Left lung (tissue), 4 donors: ENCODE measurements at regions not wholly inside any gene's neighbourhood (a gene's known extent, or its start where the extent isn't known, plus 50 kb on each side); places are given as distances from the start of the nearest gene placed in this dataset.

ENCODE experiments used
- ATAC-seq: fragments of 200-7000 bp; cut with Tn5 transposase; one replicate; pipeline ENCODE4 v1.9.1; 2020; ENCODE audit warnings: moderate library complexity
- DNase-seq, 4 donors: peaks; one replicate each; pipeline ENCODE4 v3.0.0-alpha.2; 2013 to 2020
- H3K27ac ChIP-seq, 2 donors: fragments of 200-600 bp; sonication (generic) in 1 of 2; one replicate each; pipeline versions ENCODE4 v1.5.0 to v1.8.0; 2020 to 2021
- H3K27me3 ChIP-seq, 2 donors: fragments of 200-600 bp; sonication (generic) in 1 of 2; one replicate each; pipeline versions ENCODE4 v1.5.0 to v1.8.0; 2020 to 2021
- H3K36me3 ChIP-seq, 2 donors: fragments of 200-600 bp; sonication (generic) in 1 of 2; one replicate each; pipeline versions ENCODE4 v1.5.0 to v1.8.0; 2020 to 2021
- H3K4me1 ChIP-seq, 2 donors: fragments of 200-600 bp; one replicate each; pipeline ENCODE4 v1.8.0; 2021
- H3K4me3 ChIP-seq, 2 donors: fragments of 200-600 bp; sonication (generic) in 1 of 2; one replicate each; pipeline versions ENCODE4 v1.5.0 to v1.8.0; 2020 to 2021; ENCODE audit warnings: mild to moderate bottlenecking in 1 of 2
- H3K9me3 ChIP-seq, 2 donors: fragments of 200-600 bp; sonication (generic) in 1 of 2; one replicate each; pipeline versions ENCODE4 v1.5.0 to v1.8.0; 2020 to 2021
- intact Hi-C, 2 donors: fragments of 100-400 bp; cut with DNase I; formaldehyde crosslinking; loops; one replicate each; pipeline versions ENCODE4 v1.11.2 to v1.14.2; 2022
- TF ChIP-seq, protein P1 (sequence below), 2 donors: fragments of 200-600 bp; sonication (generic) in 1 of 2; IDR thresholded peaks; one replicate each; pipeline versions ENCODE4 v1.5.0 to v1.8.0; 2021; ENCODE audit warnings: antibody characterized with exemption in 2 of 2
- donor health status: DM: no; HTN: yes; CAD: no.
- donor health status: DM: no; HTN: no; CAD: no.

DNA sequence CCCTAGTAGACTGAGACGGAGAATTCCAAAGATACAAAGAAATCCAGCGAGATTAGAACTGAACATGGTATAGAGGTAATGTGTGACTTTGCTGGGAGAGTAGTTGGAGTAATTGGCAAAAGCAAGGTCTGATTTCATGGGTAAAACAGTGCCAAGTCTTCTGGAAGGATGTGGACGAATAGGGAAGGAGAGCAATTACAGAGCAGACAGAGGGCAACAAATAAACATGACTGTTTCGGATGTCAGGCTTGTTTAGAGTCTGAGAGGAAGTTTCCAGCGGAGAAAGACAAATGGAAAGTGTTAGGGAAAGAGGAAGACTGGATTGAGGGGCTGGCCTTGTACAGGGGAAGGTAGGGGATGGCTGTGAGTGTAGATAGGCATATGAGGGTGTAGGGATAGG is 190.4 kb upstream of the ADRA1D start:
- H3K4me1 ChIP-seq, result no peaks in the 10 kb centered on the region
- no peaks in the 10 kb centered on the region for H3K9me3 ChIP-seq
- DNase-seq, result no peak
- no peak for ATAC-seq
- no peaks in the 10 kb centered on the region for H3K27me3 ChIP-seq
- intact Hi-C loops, result no loop called here
- TF ChIP-seq, protein P1, sequence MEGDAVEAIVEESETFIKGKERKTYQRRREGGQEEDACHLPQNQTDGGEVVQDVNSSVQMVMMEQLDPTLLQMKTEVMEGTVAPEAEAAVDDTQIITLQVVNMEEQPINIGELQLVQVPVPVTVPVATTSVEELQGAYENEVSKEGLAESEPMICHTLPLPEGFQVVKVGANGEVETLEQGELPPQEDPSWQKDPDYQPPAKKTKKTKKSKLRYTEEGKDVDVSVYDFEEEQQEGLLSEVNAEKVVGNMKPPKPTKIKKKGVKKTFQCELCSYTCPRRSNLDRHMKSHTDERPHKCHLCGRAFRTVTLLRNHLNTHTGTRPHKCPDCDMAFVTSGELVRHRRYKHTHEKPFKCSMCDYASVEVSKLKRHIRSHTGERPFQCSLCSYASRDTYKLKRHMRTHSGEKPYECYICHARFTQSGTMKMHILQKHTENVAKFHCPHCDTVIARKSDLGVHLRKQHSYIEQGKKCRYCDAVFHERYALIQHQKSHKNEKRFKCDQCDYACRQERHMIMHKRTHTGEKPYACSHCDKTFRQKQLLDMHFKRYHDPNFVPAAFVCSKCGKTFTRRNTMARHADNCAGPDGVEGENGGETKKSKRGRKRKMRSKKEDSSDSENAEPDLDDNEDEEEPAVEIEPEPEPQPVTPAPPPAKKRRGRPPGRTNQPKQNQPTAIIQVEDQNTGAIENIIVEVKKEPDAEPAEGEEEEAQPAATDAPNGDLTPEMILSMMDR (IDR thresholded peaks at IDR 0.05), result no peak
- no peak overlapping the region for H3K27ac ChIP-seq
- no peaks in the 10 kb centered on the region for H3K36me3 ChIP-seq
- no peak overlapping the region for H3K4me3 ChIP-seq

DNA sequence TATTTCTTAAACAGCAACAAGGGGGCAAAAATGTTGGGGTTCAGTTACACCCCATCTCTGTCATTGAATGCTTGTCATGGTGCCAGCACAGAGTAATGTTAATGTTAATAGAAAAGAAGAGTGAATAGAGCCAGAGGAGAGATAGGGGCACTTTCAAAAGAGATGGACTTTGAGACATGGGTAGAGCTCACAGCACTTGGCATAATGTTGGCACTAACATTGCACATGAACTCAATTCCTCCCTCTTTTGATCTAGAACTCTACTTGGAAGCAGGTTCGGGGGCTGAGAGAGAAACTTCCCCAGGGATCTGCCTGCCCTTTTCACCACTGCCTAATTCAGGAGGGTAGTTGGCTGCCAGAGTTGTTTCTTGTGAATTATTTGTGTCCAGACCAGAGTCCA is 188.0 kb upstream of the ADRA1D start:
- Histone ChIP-seq H3K27me3 (no peaks in the 10 kb centered on the region), H3K4me1 (no peaks in the 10 kb centered on the region), H3K4me3 (no peak overlapping the region), H3K27ac (no peak overlapping the region), H3K9me3 (no peaks in the 10 kb centered on the region), H3K36me3 (no peaks in the 10 kb centered on the region)
- ATAC-seq (no peak), DNase-seq (no peak)
- intact Hi-C loops, result no loop called here
- TF ChIP-seq, protein P1 (IDR thresholded peaks at IDR 0.05), result no peak

DNA sequence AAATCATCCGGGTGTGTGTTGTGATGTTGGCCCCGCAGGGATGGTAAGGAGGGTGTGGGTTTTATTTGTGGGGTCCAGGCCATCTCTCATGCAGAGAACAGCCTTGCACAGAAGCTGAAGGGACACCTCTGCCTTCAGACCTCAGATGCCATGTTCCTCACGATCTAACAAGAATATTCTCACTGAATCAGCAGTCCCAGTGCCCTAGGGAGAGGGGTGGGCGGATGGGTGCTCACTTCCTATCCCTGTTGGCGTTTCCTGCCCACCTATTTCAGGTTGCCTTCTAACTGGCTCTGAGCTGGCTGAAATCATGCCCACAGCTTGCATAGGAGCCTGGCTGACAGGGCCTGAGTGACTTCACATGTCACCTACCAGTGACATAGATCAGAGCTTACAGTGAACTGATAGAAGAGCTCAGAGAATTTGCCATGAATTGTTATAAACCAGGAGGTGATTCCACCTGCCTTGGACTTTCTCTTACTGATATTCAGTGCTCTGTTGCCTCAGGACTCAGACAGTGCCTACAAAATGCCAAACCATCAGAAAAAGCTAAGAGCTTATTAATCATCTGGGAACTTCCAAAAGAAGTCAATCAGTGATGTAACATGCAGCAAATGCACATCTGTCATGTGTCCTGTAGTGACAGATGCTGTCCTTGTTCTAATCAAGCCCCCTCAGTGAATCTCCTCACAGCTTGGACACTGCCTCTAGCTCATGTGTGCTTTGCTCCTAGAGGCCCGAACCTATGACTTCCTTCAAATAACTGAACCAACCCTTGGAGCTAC is 186.8 kb upstream of the ADRA1D start:
- intact Hi-C loops, result no loop called here
- TF ChIP-seq, protein P1 (IDR thresholded peaks at IDR 0.05), result no peak

DNA sequence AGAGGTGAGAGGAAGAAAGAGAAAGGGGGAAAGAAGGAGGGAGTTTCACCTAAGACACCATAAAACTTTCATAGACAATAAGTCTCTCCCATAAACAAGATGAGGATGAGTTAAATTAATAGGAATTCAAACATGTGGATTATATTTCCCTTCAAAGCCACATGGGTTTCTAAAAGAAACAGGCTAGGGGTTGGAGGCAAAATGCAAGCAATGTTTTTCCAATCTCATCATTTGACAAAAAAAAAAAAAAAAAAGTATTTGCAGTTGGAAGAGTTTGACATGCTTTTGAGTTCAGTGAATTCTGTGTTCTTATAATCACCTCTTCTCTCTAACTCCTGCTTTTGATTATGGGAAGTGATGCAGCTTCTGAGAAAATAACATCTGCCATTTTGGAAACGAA is 186.1 kb upstream of the ADRA1D start:
- Histone ChIP-seq H3K9me3 (no peaks in the 10 kb centered on the region), H3K4me3 (no peak overlapping the region), H3K27me3 (no peaks in the 10 kb centered on the region), H3K27ac (no peak overlapping the region), H3K36me3 (no peaks in the 10 kb centered on the region), H3K4me1 (no peaks in the 10 kb centered on the region)
- intact Hi-C loops, result no loop called here
- TF ChIP-seq, protein P1 (IDR thresholded peaks at IDR 0.05), result no peak
- no peak for DNase-seq
- no peak for ATAC-seq

More for the DNA sequence above, 186.8 kb upstream of the ADRA1D start:
- no peaks in the 10 kb centered on the region for H3K9me3 ChIP-seq
- DNase-seq (no peak), ATAC-seq (no peak)
- H3K4me1 ChIP-seq, result no peaks in the 10 kb centered on the region
- H3K27me3 ChIP-seq, result no peaks in the 10 kb centered on the region
- H3K36me3 ChIP-seq, result no peaks in the 10 kb centered on the region
- no peak overlapping the region for H3K4me3 ChIP-seq
- H3K27ac ChIP-seq, result no peak overlapping the region

DNA sequence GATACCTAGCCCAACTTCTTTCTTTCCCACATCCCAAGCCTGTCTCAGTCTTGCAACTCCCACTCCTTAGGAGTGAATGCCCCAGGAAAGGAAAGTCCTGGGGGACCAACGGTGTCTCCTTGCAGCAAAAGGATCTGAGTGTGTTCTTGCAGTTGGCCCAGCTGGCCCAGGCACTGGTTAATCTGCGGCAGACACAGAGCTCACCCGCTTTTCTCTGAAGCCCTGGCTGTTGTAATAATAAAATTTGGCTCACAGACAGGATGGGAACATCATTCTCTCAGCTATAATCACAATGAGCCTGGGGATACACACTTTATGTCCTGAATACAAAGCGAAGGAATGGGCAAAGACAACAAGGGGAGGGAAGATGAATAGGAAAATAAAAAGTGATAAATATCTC is 185.6 kb upstream of the ADRA1D start:
- Histone ChIP-seq H3K4me3 (no peak overlapping the region), H3K27me3 (no peaks in the 10 kb centered on the region), H3K36me3 (no peaks in the 10 kb centered on the region), H3K4me1 (no peaks in the 10 kb centered on the region), H3K27ac (no peak overlapping the region), H3K9me3 (no peaks in the 10 kb centered on the region)
- TF ChIP-seq, protein P1 (IDR thresholded peaks at IDR 0.05), result no peak
- DNase-seq, result no peak
- no peak for ATAC-seq
- intact Hi-C loops, result no loop called here
